PC-3 (cell line): ENCODE measurements at regions not wholly inside any gene's neighbourhood (a gene's known extent, or its start where the extent isn't known, plus 50 kb on each side); places are given as distances from the start of the nearest gene placed in this dataset.

ENCODE experiments used
- ATAC-seq: fragments of 200-7000 bp; cut with Tn5 transposase; 2 replicates; pipeline ENCODE4 v1.9.1; 2020; ENCODE audit warnings: mild to moderate bottlenecking, moderate library complexity
- BruUV-seq: library from RNA; stranded (reverse); fragments of 400-500 nt; replicated peaks from 2 replicates; lab custom pipeline; 2021; lab: Mats Ljungman, UMichigan
- CTCF ChIA-PET: fragments of 300-600 bp; sonication (Branson Sonifier 250); formaldehyde crosslinking; loops from one replicate; lab custom pipeline; 2022; ENCODE audit warnings: antibody characterized with exemption; lab: Charles Lee
- POLR2A ChIA-PET: fragments of 300-600 bp; sonication (Branson Sonifier 250); formaldehyde crosslinking; loops from one replicate; lab custom pipeline; 2022; ENCODE audit warnings: antibody characterized with exemption; ENCODE audit not compliant: unreplicated experiment; lab: Charles Lee
- DNase-seq: peaks from one replicate; pipeline ENCODE4 v3.0.0-alpha.2; 2015
- H2AFZ ChIP-seq: fragments of 300-600 bp; sonication (generic); 2 replicates; pipeline ENCODE4 v1.6.0; 2016; ENCODE audit warnings: antibody characterized with exemption, low read length
- H3F3A ChIP-seq: fragments of 300-600 bp; sonication (generic); one replicate; pipeline ENCODE4 v1.6.0; 2017; ENCODE audit warnings: antibody characterized with exemption, low read length, control low read depth, mild to moderate bottlenecking; ENCODE audit not compliant: unreplicated experiment
- H3K27ac ChIP-seq: fragments of 300-600 bp; sonication (generic); 2 replicates; pipeline ENCODE4 v1.5.1; 2016; ENCODE audit warnings: mild to moderate bottlenecking, low read length
- H3K27me3 ChIP-seq: fragments of 300-600 bp; sonication (generic); 2 replicates; pipeline ENCODE4 v1.6.1; 2016; ENCODE audit warnings: low read length, mixed read lengths
- H3K36me3 ChIP-seq: fragments of 300-600 bp; sonication (generic); 2 replicates; pipeline ENCODE4 v1.6.1; 2016; ENCODE audit warnings: low read depth, mixed run types, low read length, mixed read lengths
- H3K4me1 ChIP-seq: fragments of 300-600 bp; sonication (generic); 2 replicates; pipeline ENCODE4 v1.5.1; 2016; ENCODE audit warnings: low read length; ENCODE audit not compliant: insufficient read depth
- H3K4me2 ChIP-seq: fragments of 300-600 bp; sonication (generic); 2 replicates; pipeline ENCODE4 v1.6.0; 2016; ENCODE audit warnings: low read length
- H3K4me3 ChIP-seq: fragments of 300-600 bp; sonication (generic); 2 replicates; pipeline ENCODE4 v1.5.1; 2016; ENCODE audit warnings: mild to moderate bottlenecking, low read length, mixed read lengths
- H3K79me2 ChIP-seq: fragments of 300-600 bp; sonication (generic); 2 replicates; pipeline ENCODE4 v1.6.1; 2017; ENCODE audit warnings: low read length, mixed read lengths
- H3K9ac ChIP-seq: fragments of 300-600 bp; sonication (generic); 2 replicates; pipeline ENCODE4 v1.6.0; 2016; ENCODE audit warnings: mild to moderate bottlenecking, low read length
- H3K9me2 ChIP-seq: fragments of 300-600 bp; sonication (generic); replicated peaks from 2 replicates; pipeline ENCODE4 v1.6.1; 2016; ENCODE audit warnings: mixed run types, low read length, mixed read lengths
- H3K9me3 ChIP-seq: fragments of 300-600 bp; sonication (generic); 2 replicates; pipeline ENCODE4 v1.6.1; 2016; ENCODE audit warnings: low read length, mixed read lengths
- H4K20me1 ChIP-seq: fragments of 300-600 bp; sonication (generic); 2 replicates; pipeline ENCODE4 v1.6.1; 2016; ENCODE audit warnings: low read length, mixed read lengths
- CTCF ChIP-seq: fragments of 300-600 bp; sonication (generic); conservative IDR thresholded peaks from 2 replicates; pipeline ENCODE4 v1.5.1; 2017; ENCODE audit warnings: antibody characterized with exemption, low read depth, mild to moderate bottlenecking, low read length
- EZH2 ChIP-seq: fragments of 300-600 bp; sonication (generic); IDR thresholded peaks from one replicate; pipeline ENCODE4 v1.6.1; 2017; ENCODE audit warnings: antibody characterized with exemption, mild to moderate bottlenecking, low read length; ENCODE audit not compliant: unreplicated experiment
- EZH2phosphoT487 ChIP-seq: fragments of 300-600 bp; sonication (generic); IDR thresholded peaks from 2 replicates; pipeline ENCODE4 v1.6.1; 2018; ENCODE audit warnings: mild to moderate bottlenecking, antibody characterized with exemption, low read length, borderline replicate concordance
- intact Hi-C: fragments of 100-400 bp; cut with micrococcal nuclease; formaldehyde crosslinking; loops from 2 replicates; pipeline ENCODE4 v1.9.0; 2023

- intact Hi-C loops: no loop called here
- H3K9ac ChIP-seq: no peak overlapping the region
- H3K4me2 ChIP-seq: no peak overlapping the region
- no peak for TF ChIP-seq EZH2
- TF ChIP-seq EZH2phosphoT487: no peak
- no peak for TF ChIP-seq CTCF
- ATAC-seq (no peak), DNase-seq (no peak)
- H4K20me1 ChIP-seq: no peaks in the 10 kb centered on the region
- H3K27me3 ChIP-seq: no peaks in the 10 kb centered on the region
- no peaks in the 10 kb centered on the region for H3K79me2 ChIP-seq
- peaks cover 16% of the 10 kb centered on the region; the same call in 1 of the 2 replicates for H3K4me1 ChIP-seq
- no peaks in the 10 kb centered on the region for H3K36me3 ChIP-seq
- no peak overlapping the region for H3K27ac ChIP-seq
- H2AFZ ChIP-seq: no peak overlapping the region
- H3K4me3 ChIP-seq: no peak overlapping the region
- no peaks in the 10 kb centered on the region for H3K9me3 ChIP-seq
- H3F3A ChIP-seq: no peaks in the 10 kb centered on the region
- no peaks in the 10 kb centered on the region for H3K9me2 ChIP-seq
- CTCF ChIA-PET: no interaction called here
- no TSS peak for BruUV-seq
- POLR2A ChIA-PET: no interaction called here
Measured at GRCh38 chr18:56108478-56109367, 520.7 kb upstream of the TCF4 start.

- peaks cover 8% of the 10 kb centered on the region; the same call in 1 of the 2 replicates for H3K4me1 ChIP-seq
- no peak overlapping the region for H3K4me2 ChIP-seq
- H4K20me1 ChIP-seq: no peaks in the 10 kb centered on the region
- H3F3A ChIP-seq: no peaks in the 10 kb centered on the region
- no peaks in the 10 kb centered on the region for H3K27me3 ChIP-seq
- no peaks in the 10 kb centered on the region for H3K9me2 ChIP-seq
- ChIA-PET POLR2A (no interaction called here), CTCF (no interaction called here)
- H3K79me2 ChIP-seq: no peaks in the 10 kb centered on the region
- ATAC-seq: no peak
- no peak overlapping the region for H3K4me3 ChIP-seq
- H2AFZ ChIP-seq: no peak overlapping the region
- DNase-seq: no peak
- no TSS peak for BruUV-seq
- H3K27ac ChIP-seq: no peak overlapping the region
- H3K9me3 ChIP-seq: no peaks in the 10 kb centered on the region
- no peak overlapping the region for H3K9ac ChIP-seq
- intact Hi-C loops: no loop called here
- no peaks in the 10 kb centered on the region for H3K36me3 ChIP-seq
- TF ChIP-seq CTCF (no peak), EZH2phosphoT487 (no peak), EZH2 (no peak)
Measured at GRCh38 chr18:56107821-56108477, 520.0 kb upstream of the TCF4 start.
